ENCODE measurements at regions not wholly inside any gene's neighbourhood (a gene's known extent, or its start where the extent isn't known, plus 50 kb on each side); places are given as distances from the start of the nearest gene placed in this dataset.

DNA sequence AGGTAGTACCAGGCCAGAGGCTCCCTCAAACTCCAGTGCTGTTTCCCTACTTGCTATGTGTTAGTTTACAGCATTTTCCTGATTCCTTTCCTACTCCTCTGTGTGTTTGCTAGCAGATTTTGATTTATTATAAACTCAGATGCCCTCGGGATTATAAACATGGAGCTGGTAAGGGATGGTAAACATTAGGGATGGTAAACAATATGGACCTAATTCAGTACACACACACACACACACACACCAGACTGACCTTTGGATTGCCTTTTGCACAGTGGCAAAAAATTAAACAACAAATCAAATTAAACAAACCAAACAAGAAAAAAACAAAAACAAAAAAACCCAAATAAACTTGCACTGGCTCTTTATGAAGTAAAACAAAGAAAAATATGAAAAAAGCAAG, 55.4 kb upstream of the ACVR1 start:
- Histone ChIP-seq H3K4me3 (no peak overlapping the region), H3K27ac (no peak overlapping the region), H3K36me3 (no peaks in the 10 kb centered on the region), H3K4me1 (replicated peaks) (no peaks in the 10 kb centered on the region), H3K27me3 (replicated peaks; ENCODE audit: insufficient read depth) (no peaks in the 10 kb centered on the region), H3K9me3 (no peaks in the 10 kb centered on the region)
- WGBS = 33% methylated on average over 1 of the region's 1 CpG
- intact Hi-C loops (cut with DNase I) = no loop called here
- no peak for TF ChIP-seq POLR2AphosphoS5 (IDR thresholded peaks at IDR 0.05)
- no peak for TF ChIP-seq POLR2A (IDR thresholded peaks at IDR 0.05)
- TF ChIP-seq, protein P1, sequence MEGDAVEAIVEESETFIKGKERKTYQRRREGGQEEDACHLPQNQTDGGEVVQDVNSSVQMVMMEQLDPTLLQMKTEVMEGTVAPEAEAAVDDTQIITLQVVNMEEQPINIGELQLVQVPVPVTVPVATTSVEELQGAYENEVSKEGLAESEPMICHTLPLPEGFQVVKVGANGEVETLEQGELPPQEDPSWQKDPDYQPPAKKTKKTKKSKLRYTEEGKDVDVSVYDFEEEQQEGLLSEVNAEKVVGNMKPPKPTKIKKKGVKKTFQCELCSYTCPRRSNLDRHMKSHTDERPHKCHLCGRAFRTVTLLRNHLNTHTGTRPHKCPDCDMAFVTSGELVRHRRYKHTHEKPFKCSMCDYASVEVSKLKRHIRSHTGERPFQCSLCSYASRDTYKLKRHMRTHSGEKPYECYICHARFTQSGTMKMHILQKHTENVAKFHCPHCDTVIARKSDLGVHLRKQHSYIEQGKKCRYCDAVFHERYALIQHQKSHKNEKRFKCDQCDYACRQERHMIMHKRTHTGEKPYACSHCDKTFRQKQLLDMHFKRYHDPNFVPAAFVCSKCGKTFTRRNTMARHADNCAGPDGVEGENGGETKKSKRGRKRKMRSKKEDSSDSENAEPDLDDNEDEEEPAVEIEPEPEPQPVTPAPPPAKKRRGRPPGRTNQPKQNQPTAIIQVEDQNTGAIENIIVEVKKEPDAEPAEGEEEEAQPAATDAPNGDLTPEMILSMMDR (IDR thresholded peaks at IDR 0.05) = no peak
- DNase-seq (ENCODE audit: low spot score) = no peak

DNA sequence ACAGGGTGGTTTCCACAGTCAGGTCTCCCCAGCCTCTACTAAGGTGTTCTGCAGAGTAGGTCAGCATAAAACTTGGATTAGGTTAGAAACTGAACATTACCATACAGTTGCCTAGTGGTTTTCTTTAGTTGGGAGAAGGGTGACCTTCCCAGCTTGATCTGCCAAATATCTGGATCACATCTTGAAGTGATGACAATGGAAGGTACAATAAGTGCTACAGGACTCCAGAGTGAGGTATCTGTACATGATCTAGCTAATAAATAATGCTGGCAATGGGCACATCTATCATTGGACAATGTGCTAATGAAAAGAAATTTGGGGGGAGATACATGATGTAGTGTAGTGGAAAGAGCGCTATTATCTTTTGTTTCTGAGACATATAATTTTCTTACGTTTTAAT, 54.6 kb upstream of the ACVR1 start:
- Histone ChIP-seq H3K36me3 (no peaks in the 10 kb centered on the region), H3K27me3 (replicated peaks; ENCODE audit: insufficient read depth) (no peaks in the 10 kb centered on the region), H3K4me1 (replicated peaks) (no peaks in the 10 kb centered on the region), H3K4me3 (no peak overlapping the region), H3K9me3 (no peaks in the 10 kb centered on the region), H3K27ac (no peak overlapping the region)
- intact Hi-C loops (cut with DNase I) = no loop called here
- WGBS = 66% methylated on average over 2 of the region's 2 CpGs
- TF ChIP-seq POLR2A (IDR thresholded peaks at IDR 0.05) (no peak), POLR2AphosphoS5 (IDR thresholded peaks at IDR 0.05) (no peak)
- TF ChIP-seq, protein P1 (IDR thresholded peaks at IDR 0.05) = no peak
- no peak for DNase-seq (ENCODE audit: low spot score)

DNA sequence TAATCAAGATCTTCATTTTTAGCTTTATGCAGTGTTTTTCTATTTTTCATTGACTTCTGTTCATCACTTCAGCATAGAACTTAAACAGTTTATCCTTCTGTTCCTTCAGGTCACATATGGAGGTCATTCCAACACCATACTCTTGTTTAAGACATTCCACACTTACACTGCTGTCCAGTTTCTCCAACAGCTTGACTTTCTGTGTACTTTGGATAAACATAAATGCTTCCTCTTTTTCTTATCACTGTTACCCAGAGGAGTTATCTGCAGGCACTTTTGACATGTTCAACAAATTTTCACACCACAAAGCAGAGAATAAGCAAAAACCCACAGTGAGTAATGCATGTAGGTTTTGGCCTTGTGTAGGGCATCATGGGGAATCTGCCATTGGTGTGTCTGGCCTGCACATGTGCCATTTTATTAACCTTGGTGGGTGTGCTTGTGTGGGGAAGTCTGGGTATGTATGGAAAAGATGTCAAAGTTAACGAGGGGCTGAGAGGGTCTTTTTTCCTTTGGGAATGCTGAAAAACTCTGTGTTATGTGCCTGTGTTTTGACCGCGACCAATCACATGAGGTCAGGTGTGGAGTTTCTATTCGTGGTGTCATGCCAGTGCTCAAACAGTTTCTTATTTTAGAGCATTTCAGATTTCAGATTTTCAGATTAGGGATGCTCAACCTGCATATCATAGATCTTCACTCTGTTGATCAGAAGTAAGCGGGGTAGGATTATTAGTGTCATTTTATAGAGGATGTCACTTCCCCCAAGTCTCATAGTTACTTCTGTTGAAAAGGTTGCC, 53.9 kb upstream of the ACVR1 start:
- H3K4me1 ChIP-seq (replicated peaks) = no peaks in the 10 kb centered on the region
- no peak for DNase-seq (ENCODE audit: low spot score)
- no peaks in the 10 kb centered on the region for H3K36me3 ChIP-seq
- H3K4me3 ChIP-seq = no peak overlapping the region
- intact Hi-C loops (cut with DNase I) = no loop called here
- H3K9me3 ChIP-seq = no peaks in the 10 kb centered on the region
- H3K27ac ChIP-seq = no peak overlapping the region
- no peaks in the 10 kb centered on the region for H3K27me3 ChIP-seq (replicated peaks; ENCODE audit: insufficient read depth)
- WGBS = 77% methylated on average over 5 of the region's 5 CpGs
- TF ChIP-seq POLR2AphosphoS5 (IDR thresholded peaks at IDR 0.05) (no peak), POLR2A (IDR thresholded peaks at IDR 0.05) (no peak)
- TF ChIP-seq, protein P1 (IDR thresholded peaks at IDR 0.05) = no peak

DNA sequence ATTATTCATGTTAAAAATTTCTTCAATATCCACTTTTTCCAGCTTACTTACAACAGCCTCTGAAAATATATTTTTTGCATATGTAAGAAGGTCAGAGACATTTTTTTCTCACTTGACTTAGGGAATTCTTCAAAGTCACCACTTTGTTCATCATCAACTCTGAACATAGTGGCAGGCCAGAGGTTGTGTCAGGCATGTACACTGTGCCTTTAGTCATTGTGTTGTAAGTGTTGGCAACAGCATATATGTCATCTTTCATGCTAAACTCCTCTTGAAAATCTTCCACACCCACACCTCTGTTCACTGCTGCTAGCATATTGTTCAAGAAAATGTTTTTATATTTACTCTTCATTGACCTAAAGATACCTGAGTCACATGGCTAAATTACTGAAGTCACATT, 52.2 kb upstream of the ACVR1 start:
- Histone ChIP-seq H3K4me3 (no peak overlapping the region), H3K9me3 (no peaks in the 10 kb centered on the region), H3K36me3 (no peaks in the 10 kb centered on the region), H3K27ac (no peak overlapping the region), H3K4me1 (replicated peaks) (no peaks in the 10 kb centered on the region), H3K27me3 (replicated peaks; ENCODE audit: insufficient read depth) (no peaks in the 10 kb centered on the region)
- TF ChIP-seq POLR2A (IDR thresholded peaks at IDR 0.05) = no peak
- TF ChIP-seq, protein P1 (IDR thresholded peaks at IDR 0.05) = no peak
- TF ChIP-seq POLR2AphosphoS5 (IDR thresholded peaks at IDR 0.05) = no peak
- DNase-seq (ENCODE audit: low spot score) = no peak
- intact Hi-C loops (cut with DNase I) = no loop called here

DNA sequence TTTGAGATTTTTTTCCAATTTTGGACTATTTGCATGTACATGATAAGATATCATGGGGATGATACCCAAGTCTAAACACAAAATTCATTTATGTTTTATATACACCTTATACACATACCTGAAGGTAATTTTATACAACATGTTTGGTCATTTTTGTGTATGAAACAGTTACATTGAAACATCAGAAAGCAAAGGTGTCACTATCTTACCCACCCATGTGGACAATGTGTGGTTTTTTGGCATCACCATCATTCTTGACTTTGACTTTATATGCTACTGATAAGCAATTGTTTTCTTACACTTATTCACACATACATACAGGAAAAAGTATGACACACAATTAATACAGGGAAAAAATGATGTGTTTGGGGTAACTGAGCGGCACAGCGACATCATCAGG, 51.0 kb upstream of the ACVR1 start:
- no peaks in the 10 kb centered on the region for H3K4me1 ChIP-seq (replicated peaks)
- intact Hi-C loops (cut with DNase I) = no loop called here
- H3K27me3 ChIP-seq (replicated peaks; ENCODE audit: insufficient read depth) = no peaks in the 10 kb centered on the region
- no peak for DNase-seq (ENCODE audit: low spot score)
- H3K27ac ChIP-seq = no peak overlapping the region
- H3K4me3 ChIP-seq = no peak overlapping the region
- TF ChIP-seq POLR2AphosphoS5 (IDR thresholded peaks at IDR 0.05) = no peak
- TF ChIP-seq, protein P1 (IDR thresholded peaks at IDR 0.05) = no peak
- no peak for TF ChIP-seq POLR2A (IDR thresholded peaks at IDR 0.05)
- 96% methylated on average over 2 of the region's 2 CpGs for WGBS
- H3K36me3 ChIP-seq = no peaks in the 10 kb centered on the region
- no peaks in the 10 kb centered on the region for H3K9me3 ChIP-seq

All from prostate gland (tissue), 2 donors.